HEK293T (cell line): ENCODE measurements at regions not wholly inside any gene's neighbourhood (a gene's known extent, or its start where the extent isn't known, plus 50 kb on each side); places are given as distances from the start of the nearest gene placed in this dataset.

Experiments used
- CTCF ChIA-PET: fragments of 350-600 bp; formaldehyde crosslinking; extraction: SDS; loops from one replicate; lab custom pipeline; 2021; ENCODE audit warnings: antibody characterized with exemption, inconsistent platforms; lab: Yijun Ruan, JAX
- POLR2A ChIA-PET: fragments of 350-600 bp; formaldehyde crosslinking; extraction: SDS; loops from one replicate; lab custom pipeline; 2020; ENCODE audit warnings: antibody characterized with exemption, inconsistent platforms; lab: Yijun Ruan, JAX
- DNase-seq: peaks from one replicate; pipeline ENCODE4 v3.0.0; 2012; ENCODE audit warnings: mixed read lengths; ENCODE audit errors: extremely low spot score
- ARNT ChIP-seq: fragments of 450-650 bp; IDR thresholded peaks from 2 replicates; pipeline ENCODE4 v1.6.1; 2017; ENCODE audit warnings: mild to moderate bottlenecking
- BHLHE40 ChIP-seq: fragments of 450-650 bp; IDR thresholded peaks from 2 replicates; pipeline ENCODE4 v1.6.1; 2016; ENCODE audit warnings: mild to moderate bottlenecking, moderate library complexity, borderline replicate concordance
- CTBP1 ChIP-seq: fragments of 450-650 bp; IDR thresholded peaks from 2 replicates; pipeline ENCODE4 v1.6.1; 2016; ENCODE audit warnings: borderline replicate concordance
- ELF4 ChIP-seq: fragments of 450-650 bp; IDR thresholded peaks from 2 replicates; pipeline ENCODE4 v1.6.1; 2017; ENCODE audit warnings: antibody characterized with exemption
- FOXA1 ChIP-seq: fragments of 450-650 bp; IDR thresholded peaks from 2 replicates; pipeline ENCODE4 v1.6.1; 2016; ENCODE audit warnings: mild to moderate bottlenecking
- FOXK2 ChIP-seq: fragments of 450-650 bp; IDR thresholded peaks from 2 replicates; pipeline ENCODE4 v1.6.1; 2016; ENCODE audit warnings: mild to moderate bottlenecking
- FOXM1 ChIP-seq: fragments of 450-650 bp; IDR thresholded peaks from 2 replicates; pipeline ENCODE4 v1.6.1; 2017; ENCODE audit warnings: mild to moderate bottlenecking, borderline replicate concordance
- HDGF ChIP-seq: fragments of 450-650 bp; IDR thresholded peaks from 2 replicates; pipeline ENCODE4 v1.6.1; 2017; ENCODE audit warnings: antibody characterized with exemption, borderline replicate concordance
- L3MBTL2 ChIP-seq: fragments of 450-650 bp; conservative IDR thresholded peaks from 2 replicates; pipeline ENCODE4 v1.6.1; 2016; ENCODE audit warnings: mild to moderate bottlenecking
- LEF1 ChIP-seq: fragments of 450-650 bp; IDR thresholded peaks from 2 replicates; pipeline ENCODE4 v1.6.1; 2017; ENCODE audit warnings: mild to moderate bottlenecking, borderline replicate concordance
- NFRKB ChIP-seq: fragments of 450-650 bp; IDR thresholded peaks from 2 replicates; pipeline ENCODE4 v1.6.1; 2016; ENCODE audit warnings: mild to moderate bottlenecking, moderate library complexity
- SP1 ChIP-seq: fragments of 450-650 bp; IDR thresholded peaks from 2 replicates; pipeline ENCODE4 v1.6.1; 2017
- SUZ12 ChIP-seq: fragments of 450-650 bp; IDR thresholded peaks from 2 replicates; pipeline ENCODE4 v1.6.1; 2016; ENCODE audit warnings: mild to moderate bottlenecking
- TARDBP ChIP-seq: fragments of 450-650 bp; IDR thresholded peaks from 2 replicates; pipeline ENCODE4 v1.6.1; 2016
- ZNF384 ChIP-seq: fragments of 450-650 bp; IDR thresholded peaks from 2 replicates; pipeline ENCODE4 v1.6.1; 2016
- TF ChIP-seq, protein P1 (sequence below): fragments of 450-650 bp; IDR thresholded peaks from 2 replicates; pipeline ENCODE4 v1.6.1; 2016

DNA sequence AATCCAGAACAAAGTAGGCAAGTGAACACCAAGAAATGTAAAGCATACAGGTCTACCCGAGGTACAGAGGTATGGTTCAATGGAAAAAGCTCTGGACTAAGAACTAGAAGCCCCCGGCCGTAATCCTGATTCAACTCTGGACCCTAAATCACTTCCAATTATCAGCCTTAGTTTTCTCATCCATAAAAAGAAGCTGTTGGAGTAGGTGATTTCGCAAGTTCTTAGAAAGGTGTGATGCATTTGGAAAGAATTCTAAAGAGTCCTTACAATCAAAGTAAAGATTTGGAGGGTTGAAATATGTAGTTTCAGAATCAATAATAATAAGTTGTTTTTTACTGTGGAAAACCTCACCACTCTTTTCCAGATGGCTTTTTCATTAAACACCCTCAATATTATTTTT, 622.1 kb upstream of the ID2 start:
- POLR2A ChIA-PET, result no interaction called here
- CTCF ChIA-PET, result no interaction called here
- no peak for TF ChIP-seq FOXK2
- no peak for TF ChIP-seq SP1
- no peak for TF ChIP-seq CTBP1
- TF ChIP-seq FOXA1, result no peak
- TF ChIP-seq ELF4, result no peak
- no peak for TF ChIP-seq ZNF384
- DNase-seq, result no peak

GRCh38 chr2:8061219-8061618, 620.6 kb upstream of the ID2 start:
- TF ChIP-seq SP1, result no peak
- no peak for TF ChIP-seq NFRKB
- TF ChIP-seq ARNT, result no peak
- no peak for TF ChIP-seq LEF1
- no peak for TF ChIP-seq ZNF384
- TF ChIP-seq FOXM1, result no peak
- no peak for TF ChIP-seq SUZ12
- TF ChIP-seq FOXA1, result no peak
- TF ChIP-seq BHLHE40, result no peak
- no peak for TF ChIP-seq TARDBP
- no peak for TF ChIP-seq ELF4
- TF ChIP-seq L3MBTL2, result no peak
- TF ChIP-seq CTBP1, result no peak
- TF ChIP-seq HDGF, result no peak
- no peak for TF ChIP-seq FOXK2
- TF ChIP-seq, protein P1, sequence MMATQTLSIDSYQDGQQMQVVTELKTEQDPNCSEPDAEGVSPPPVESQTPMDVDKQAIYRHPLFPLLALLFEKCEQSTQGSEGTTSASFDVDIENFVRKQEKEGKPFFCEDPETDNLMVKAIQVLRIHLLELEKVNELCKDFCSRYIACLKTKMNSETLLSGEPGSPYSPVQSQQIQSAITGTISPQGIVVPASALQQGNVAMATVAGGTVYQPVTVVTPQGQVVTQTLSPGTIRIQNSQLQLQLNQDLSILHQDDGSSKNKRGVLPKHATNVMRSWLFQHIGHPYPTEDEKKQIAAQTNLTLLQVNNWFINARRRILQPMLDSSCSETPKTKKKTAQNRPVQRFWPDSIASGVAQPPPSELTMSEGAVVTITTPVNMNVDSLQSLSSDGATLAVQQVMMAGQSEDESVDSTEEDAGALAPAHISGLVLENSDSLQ, result no peak
- CTCF ChIA-PET, result no interaction called here
- DNase-seq, result no peak
- POLR2A ChIA-PET, result no interaction called here

DNA sequence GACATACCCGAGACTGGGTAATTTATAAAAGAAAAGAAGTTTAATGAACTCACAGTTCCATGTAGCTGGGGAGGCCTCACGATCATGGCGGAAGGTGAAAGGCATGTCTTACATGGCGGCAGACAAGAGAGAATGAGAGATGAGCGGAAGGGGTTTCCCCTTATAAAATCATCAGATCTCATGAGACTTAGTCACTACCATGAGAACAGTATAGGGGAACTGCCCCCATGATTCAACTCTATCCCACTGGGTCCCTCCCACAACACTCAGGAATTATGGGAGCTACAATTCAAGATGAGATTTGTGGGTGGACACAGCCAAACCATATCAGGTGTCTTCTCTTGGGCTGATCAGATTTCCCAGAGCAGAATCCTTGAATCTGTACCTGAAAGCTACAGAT, 617.3 kb upstream of the ID2 start:
- ChIA-PET CTCF (no interaction called here), POLR2A (no interaction called here)
- no peak for DNase-seq
- TF ChIP-seq CTBP1, result no peak
- no peak for TF ChIP-seq ELF4
- no peak for TF ChIP-seq TARDBP
- no peak for TF ChIP-seq FOXA1
- TF ChIP-seq L3MBTL2, result no peak
- no peak for TF ChIP-seq HDGF
- TF ChIP-seq FOXM1, result no peak
- TF ChIP-seq BHLHE40, result no peak
- TF ChIP-seq ARNT, result no peak

DNA sequence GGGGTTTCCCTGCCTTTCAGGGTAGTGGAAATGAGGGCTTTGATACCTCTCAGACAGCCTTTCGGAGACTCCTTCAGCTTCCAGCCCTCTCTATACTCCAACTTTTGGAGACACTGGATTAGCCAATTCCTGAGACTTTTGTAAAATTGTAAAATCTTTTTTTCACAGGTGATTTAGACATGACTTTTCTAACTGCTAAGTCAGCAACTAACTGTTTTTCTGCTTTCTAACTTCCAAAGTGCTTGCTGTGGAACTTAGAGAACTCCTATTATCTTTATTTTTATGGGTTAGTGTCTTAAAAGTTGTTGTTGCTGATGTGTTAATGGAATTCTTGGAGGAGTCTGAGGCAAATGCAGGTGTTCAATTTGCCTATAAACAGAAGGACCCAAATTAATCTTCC, 616.7 kb upstream of the ID2 start:
- TF ChIP-seq FOXK2, result no peak
- TF ChIP-seq FOXA1, result no peak
- no peak for TF ChIP-seq ZNF384
- TF ChIP-seq LEF1, result no peak
- no peak for TF ChIP-seq FOXM1
- ChIA-PET CTCF (no interaction called here), POLR2A (no interaction called here)
- no peak for DNase-seq

- ChIA-PET CTCF (no interaction called here), POLR2A (no interaction called here)
Measured at GRCh38 chr2:8067784-8068336, 614.0 kb upstream of the ID2 start.

DNA sequence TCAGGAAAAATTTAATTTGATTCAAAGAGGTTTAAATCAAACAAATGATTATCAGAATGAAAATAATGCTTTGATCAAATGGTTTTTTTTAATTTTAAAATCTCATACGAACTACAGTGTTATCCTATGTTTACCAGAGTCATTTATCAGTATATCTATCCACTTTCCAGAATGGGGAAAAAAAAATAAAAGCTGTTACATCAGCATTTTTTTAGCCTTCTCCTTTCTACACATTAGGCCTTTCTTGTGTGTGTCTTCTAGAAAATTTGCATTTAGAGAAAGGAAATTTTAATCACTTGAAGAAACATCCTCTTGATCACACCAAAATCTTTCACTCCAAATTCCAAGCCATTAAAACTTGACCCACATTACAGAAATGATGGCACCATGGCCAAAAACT, 608.9 kb upstream of the ID2 start:
- DNase-seq, result no peak
- ChIA-PET POLR2A (no interaction called here), CTCF (no interaction called here)
- no peak for TF ChIP-seq FOXM1
- TF ChIP-seq HDGF, result no peak
- no peak for TF ChIP-seq CTBP1
- TF ChIP-seq FOXK2, result no peak
- no peak for TF ChIP-seq BHLHE40
- TF ChIP-seq ELF4, result no peak

More at GRCh38 chr2:8067784-8068336, 614.0 kb upstream of the ID2 start:
- DNase-seq, result no peak
- TF ChIP-seq TARDBP, result no peak
- TF ChIP-seq L3MBTL2, result peak; percentile 42

DNA sequence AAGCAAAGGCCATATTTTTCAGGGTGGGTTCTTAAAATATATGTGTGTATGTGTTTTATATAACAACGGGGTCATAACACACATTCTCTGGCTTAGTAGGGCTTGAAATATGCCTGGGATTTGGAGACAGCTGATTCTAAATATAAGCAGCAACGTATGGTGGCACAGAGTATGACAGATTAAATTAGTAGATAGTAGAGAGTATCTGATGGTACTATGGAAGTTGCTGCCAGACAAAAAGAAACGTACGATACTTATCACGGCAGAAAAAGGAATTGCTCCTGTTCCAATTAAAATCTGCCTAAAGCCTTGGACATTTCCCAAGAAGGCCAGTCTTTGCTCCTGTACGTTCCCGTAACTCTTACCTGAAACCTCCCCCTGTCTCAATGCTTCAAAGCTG, 607.9 kb upstream of the ID2 start:
- TF ChIP-seq, protein P1, result no peak
- TF ChIP-seq ELF4 (no peak), ZNF384 (no peak), SUZ12 (no peak)
- DNase-seq, result no peak
- POLR2A ChIA-PET, result no interaction called here
- CTCF ChIA-PET, result no interaction called here
